NCI-H446 treated with DMSO at 0.1 percent for 48 hours (cell line): ENCODE measurements at regions not wholly inside any gene's neighbourhood (a gene's known extent, or its start where the extent isn't known, plus 50 kb on each side); places are given as distances from the start of the nearest gene placed in this dataset.
"Not testable (repeated sequence)": the region's sequence is repeated elsewhere in the genome, so short reads cannot be mapped to it uniquely, and the experiment has no call there.

Source experiments
- DNase-seq: peaks from one replicate; lab custom pipeline; 2025; lab: John Stamatoyannopoulos, UW

DNA sequence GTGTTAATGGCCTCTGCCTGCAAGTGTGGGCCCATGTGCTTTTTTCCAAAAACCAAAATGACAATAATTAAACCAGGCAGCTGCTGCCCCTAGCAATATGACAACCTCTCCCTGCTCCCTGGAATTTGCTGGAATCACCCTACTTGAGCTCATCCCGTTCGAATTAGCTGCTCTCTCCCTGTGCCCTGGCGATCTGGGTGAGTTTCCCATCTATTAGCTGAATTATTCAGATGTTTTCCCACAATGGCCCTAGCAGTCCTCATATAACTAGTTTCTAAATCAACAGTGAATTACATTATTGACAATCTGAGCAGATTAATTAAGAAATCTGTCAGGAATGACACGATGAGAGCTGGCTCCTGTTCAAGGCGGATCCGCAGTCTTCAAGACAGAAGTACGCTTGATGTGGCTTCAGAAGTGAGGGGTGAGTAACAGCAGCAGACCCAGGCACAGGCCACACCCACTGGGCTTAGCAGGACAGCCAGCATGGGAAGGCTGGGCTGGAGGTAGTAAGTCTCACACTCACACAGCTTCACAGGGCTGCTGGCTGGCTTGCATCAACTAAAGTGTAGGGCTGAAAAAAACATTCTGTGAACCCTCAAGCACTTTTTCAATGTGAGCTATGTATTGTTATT is 366.2 kb upstream of the ID2 start:
- DNase-seq: no peak

DNA sequence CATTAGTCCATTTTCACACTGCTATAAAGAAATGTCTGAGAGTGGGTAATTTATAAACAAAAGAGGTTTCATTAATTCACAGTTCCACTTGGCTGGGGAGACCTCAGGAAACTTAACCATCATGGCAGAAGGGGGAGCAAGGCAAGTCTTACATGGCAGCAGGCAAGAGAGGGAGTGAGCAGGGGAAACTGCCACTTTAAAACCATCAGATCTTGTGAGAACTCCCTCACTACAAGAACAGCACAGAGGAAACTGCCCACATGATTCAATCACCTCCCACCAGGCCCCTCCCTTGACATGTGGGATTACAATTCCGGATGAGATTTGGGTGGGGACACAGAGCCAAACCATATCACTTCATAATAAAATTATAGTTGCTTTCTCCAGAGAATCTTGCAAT is 365.5 kb upstream of the ID2 start:
- no peak for DNase-seq

DNA sequence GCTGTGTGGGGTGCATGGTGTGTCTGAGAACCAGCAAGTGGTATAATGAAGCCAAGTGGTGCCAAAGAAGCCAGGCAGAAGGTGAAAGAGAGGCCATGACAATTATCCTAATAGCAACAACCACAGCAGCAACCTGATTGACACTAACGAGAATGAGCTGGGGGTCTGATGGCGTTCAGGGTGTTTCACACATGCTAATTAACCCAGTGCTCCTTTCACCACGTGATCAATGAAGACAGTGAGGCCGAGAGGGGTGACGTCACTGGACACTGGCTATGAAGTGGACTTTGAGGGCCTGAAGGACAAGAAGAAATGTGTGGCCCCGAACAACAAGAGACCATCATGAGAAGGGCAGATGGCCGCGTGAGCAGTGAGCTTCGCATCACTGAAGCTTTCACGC is 364.4 kb upstream of the ID2 start:
- DNase-seq: no peak

DNA sequence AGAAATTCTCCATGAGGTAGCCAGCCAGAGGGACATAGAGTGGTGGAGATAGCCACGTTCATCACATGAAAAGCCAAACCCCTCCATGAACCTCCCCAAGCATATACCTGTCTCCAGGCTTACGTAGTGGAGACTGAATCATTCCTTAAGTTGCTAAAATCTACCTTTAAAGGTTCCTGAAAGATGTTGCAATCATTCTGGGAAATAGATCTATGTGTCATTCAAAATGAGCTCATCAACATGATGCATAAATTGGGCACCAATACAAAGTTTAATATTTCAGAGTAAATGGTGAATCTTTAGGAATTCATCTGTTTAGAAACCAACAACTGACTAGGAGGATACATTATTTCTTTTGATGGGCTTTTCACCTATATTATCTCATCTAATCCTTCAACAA is 362.6 kb upstream of the ID2 start:
- DNase-seq: no peak

DNA sequence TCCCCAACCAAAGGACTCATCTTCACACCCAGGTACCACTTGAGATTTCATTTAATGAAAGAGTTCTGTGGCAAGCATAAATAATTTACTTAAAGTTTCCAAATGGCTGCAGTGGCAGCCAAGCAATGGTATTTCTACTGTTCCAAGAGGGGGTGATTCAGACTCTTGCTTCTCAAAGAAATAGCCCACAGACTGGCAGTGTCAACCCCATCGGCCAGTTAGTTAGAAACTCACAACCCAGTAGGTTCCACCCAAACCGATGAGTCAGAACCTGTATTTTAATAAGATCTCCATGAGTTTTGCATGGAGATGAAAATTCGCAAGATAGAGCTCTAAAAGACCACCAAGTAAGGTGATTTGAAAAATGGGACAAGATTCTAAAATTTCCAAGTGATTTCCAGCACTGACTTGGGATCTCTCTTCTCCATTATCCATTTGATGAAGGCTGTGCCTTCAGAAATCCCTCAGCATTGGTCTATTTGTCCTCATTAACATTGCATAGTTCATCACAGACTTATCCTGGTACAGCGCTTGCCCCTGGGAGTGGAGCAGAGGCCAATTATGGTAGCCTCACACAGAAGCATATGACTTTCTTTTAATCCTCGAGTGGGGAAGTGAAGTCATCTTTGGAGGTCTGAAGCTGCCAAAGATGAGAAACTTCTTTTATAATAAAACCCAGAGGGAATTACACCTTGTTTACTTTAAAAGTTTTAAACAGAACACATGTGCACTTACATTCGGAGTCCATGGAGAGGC is 361.4 kb upstream of the ID2 start:
- DNase-seq: no peak

DNA sequence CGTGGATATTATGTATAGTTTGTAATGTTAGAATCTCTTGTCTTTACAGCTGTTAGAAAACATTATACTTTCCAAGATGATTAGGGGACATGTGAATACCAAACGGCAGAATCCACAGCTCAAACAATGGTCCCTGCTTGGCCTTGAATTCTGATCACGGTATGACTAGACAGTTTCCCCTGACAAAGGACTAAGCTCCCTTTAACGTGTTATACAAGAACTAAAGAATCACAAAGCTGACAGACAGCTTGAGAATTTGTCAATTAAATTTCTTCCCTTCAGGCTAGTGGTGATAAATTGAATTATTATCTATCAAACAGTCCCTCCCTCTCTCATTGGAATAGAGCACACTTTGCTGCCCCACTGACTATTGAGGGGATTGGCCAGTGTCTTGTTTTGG is 359.2 kb upstream of the ID2 start:
- no peak for DNase-seq

DNA sequence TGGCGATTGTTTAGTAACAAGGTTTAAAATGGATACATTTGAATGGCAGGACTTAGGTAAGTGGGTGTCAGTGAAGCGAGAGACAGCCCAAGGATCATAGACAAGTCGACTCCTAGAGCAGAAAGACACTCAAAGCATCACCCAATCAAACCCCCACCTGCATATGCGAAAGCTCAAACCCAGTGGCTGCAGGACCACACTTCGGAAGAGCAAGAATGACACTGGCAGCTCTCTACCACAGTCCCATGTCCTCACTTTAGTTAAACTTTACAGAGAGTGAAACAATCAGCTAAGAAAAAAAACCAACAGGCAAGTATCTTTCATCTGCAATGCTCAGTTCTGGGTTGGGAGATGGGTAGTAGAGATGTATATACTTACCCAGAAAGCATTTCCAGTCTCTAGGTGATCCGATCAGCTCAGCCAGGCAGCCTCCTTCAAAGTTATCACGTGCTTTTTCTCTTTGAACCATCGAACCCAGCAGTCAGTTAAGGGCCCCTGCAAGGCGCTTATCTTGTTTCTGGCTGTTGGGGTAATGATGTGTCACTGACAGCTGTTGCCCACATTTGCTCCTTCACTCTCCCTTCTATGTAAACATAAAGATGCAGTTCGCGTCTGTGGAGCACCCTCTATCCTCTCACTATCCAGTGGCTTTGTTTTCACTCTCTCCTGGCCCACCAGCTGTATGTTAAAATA is 357.5 kb upstream of the ID2 start:
- DNase-seq: no peak

DNA sequence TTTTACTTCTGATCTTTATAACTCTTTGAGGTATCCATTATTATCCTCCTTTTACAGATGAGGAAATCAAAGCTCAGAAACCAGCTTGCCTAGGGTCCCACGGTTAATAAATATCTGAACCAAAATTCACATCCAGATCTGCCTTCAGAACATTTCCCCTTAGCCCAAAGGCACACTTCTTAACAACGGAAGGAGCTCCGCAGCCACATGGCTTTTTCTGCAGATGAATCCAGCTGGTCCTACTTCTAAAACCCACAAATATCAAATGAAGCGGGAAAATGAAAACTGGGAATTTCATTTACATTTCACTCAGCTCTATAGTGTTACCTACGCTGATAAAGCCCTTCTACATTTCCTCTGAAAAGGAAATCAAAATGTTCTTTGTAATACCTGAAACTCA is 357.0 kb upstream of the ID2 start:
- no peak for DNase-seq

DNA sequence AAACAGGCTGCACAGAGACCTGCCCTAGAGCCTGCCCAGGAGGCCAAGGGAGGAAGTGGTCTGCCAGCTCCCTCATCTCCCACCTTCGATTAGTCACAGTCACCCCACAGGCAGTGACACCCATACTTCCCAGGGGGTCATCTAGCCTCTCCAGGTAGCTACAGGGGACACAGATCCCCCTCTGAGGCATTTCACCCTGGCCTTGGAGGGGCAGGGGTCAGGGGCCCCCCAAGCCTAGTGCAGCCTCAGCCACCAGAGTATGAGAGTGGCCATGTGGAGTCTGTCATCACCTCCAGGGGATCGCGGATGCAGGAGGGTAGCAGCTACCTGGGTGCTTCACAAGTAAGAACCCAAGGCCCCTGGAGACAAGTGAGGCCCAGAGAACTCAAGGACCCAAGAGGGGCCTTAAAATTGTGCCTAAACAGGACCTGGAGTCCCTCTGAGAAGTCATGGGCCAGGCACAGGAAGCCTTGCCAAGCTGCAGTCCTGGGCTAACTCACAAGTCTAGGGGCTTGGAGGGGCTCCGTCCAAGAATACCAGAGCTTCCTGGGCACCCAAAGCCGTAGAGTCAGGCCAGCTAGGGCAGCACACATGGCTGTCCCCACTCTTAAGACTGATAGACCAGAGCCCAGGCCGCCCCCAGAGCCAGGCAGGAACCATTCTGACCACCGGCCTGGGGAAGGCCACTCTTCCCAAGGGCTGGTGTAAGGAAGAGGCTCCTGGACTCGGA is 354.3 kb upstream of the ID2 start:
- DNase-seq: no peak

DNA sequence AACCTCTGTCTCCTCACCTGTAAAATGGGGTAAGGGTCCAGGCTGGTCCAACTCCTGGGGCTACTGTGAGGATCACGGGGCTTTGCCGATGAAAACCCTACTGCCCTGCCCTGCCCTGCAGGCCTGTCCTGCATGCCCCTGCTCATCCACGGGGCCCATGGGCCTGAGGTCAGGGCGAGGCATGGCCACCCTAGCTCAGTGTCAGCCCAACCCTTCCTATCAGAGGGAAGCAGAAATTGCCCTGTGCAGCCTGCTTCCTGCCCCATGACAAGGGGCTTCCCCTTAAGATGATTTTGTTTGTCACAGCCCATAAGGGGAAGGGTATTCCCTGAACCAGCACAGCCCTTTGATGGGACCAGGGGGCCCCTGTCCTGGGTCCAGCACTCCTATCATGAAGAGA is 353.6 kb upstream of the ID2 start:
- DNase-seq: no peak

DNA sequence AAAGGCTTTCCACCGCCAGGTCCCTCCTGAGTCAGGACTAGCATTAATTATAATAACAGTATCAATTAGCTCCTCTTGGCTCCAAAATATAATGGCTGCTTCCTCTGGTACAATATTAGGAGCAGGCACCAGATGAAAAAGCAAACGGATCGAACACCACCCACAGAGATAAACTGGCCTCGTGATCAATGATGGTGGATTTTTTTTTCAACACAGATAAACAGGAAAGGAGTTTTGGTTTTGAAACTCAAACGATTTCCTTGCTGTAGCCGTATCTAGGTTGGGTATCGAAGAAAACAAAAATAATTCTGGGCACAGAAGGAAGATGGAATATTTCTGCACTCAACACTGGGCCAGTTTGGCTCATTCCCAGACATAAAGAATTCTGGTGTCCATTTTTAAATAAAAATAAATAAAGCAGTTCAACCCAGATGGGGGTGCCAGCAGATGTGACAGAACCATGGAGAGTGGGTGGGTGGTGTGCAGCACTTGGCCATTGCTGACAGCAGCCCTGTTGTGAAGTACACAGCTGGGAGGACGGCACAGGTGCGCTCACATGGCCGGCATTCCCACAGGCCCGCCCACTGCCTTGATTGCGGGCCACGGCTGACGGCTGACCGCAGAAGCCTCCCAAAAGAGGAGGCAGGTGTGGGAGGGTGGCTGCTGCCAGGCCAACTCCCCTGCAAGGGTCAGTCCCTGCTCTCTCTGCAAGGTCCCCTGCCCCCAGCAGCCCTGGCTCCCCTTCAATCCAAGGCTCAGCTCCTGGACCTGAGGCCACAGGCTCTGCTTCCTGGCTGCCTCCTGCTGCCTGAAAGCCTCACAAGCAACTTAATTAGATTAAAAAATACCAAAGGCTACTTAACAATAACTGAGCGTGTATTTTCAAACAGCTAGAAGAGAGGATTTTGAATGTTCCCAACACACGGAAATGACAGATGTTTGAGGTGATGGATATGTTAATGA is 351.9 kb upstream of the ID2 start:
- DNase-seq: no peak

DNA sequence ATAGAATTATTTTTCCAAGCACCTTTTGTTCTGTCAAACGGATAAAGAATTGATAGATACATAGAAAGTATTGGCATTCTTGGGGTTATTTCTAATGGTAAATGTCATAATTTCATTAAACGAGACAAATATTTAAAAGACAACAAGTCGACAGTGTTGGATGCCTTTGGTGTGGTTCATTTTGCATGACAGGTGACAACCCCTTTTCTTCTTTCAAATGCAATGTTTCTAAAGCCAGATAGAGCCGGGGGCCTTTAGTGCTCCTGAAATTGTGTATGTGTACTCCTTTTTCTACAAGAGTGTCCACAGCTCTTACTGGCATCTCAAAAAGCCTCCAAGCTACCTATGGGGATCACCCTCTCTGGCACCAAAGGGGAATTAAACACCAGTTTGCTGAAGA is 350.8 kb upstream of the ID2 start:
- no peak for DNase-seq

DNA sequence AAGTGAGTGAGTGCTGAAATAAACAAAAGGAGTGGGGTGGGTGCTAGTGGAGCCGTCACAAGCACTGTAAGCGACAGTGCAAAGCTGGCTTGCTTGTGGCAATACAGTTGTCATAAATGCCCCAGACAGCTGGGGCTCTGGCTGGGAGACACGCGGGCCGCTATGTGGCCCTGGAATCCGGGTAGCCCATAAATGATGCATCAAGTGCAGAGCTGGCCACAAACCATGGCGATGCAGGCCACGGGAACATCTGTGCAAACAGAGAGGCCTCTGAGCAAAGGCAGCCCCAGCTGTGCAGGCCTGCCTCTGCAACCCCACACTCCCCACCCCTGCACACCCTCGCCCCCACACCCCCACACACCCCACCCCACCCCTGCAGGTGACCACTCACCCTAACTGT is 349.2 kb upstream of the ID2 start:
- DNase-seq: no peak

DNA sequence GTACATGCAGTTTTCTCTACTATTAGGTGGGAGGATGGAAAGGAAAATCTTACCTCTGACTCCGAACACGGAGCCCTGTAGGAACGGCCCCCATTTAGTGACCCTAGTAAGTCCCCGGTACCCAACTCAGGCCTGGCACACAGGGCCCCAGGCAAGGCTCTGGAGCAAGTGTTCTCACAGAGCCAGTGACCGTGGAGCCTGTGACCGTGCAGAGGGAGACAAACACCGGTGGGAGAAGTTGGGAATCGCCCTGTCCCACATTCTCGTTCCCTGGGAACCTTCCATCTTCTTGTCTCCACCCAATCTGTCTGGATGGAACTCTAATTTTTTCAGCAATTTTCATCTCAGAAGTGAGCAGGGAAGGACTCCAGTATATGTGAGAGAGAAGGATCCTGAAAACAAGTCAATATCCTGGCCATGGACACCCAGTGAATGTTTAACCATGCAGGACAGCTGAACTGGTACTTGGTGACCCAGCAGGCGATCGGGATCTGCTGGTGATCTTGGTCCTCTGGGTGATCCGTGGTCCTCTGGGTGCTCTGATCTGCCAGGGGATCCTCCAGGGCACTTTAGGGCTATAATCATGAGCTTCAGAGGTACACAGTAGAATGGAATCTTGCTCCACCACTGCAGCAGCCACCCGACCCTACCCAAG is 348.6 kb upstream of the ID2 start:
- DNase-seq: no peak

DNA sequence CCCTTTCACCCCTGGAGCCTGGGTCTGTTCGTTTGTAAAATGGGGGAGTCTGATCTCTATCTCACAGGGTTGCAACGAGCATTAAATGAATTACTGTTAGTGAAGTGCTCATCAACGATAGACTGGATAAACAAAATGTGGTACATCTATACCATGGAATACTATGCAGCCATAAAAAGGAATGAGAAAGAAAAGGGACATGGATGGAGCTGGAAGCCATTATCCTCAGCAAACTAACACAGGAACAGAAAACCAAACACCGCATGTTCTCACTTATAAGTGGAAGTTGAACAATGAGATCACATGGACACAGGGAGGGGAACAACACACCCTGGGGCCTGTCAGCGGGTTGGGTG is 348.0 kb upstream of the ID2 start:
- not testable (repeated sequence) for DNase-seq

DNA sequence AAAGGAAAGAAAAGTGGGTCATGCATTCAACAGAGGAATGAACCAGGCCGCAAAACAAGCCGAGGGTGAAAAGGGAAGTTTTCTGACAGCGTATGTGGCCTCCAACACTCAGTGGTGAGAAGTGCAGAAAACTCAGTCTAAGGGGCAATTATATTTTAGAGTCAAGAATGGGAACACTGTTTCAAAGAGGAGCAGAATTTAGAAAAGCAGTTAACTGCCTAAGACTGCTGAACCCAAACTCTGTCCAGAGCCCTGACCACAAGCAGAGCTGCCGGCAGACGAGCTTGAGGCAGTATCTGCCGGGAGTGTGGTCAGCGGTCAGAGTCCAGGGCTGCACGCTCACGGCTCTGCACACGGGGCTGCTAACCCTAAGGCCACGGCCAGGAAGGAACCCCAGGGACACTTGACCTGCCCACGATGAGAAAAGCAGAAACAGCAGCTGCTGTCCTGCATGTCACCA is 347.0 kb upstream of the ID2 start:
- DNase-seq: no peak

DNA sequence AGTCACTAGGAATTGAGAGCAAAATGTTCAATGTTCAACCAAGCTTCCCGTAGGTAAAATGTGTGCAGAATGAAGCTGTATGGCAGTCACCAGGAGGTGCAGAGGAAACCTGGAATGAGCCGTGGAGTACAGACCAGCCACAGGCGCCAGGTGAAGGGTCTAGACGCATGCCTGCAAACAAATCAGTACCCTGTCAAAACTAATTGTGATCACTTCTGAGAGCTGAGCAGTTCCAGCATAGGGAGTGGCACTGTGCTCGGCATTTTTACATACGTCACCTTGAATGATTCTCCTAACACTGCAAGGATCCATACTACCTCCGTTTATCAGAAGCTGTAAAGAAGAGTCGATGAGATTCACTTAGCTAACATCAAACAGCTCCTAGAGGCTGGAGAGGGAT is 346.1 kb upstream of the ID2 start:
- DNase-seq: no peak

DNA sequence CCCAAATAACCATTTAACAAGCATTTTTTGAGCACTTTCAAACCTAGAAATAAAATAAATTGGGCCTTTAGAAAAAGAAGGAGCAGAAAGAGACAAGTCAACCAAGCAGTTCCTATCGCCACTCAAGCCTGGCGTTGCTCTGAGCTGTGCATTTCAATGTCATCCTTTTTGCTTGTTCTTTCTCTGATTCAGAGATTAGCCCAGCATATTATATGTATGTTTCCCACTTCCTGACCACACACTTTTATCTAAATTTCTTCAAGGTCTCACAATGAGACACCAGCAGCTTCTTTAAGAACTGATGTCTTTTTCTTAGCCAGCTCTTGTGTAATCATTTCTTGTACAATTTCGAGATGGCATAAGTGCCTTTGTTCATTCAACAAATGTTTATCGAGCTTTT is 344.5 kb upstream of the ID2 start:
- no peak for DNase-seq

DNA sequence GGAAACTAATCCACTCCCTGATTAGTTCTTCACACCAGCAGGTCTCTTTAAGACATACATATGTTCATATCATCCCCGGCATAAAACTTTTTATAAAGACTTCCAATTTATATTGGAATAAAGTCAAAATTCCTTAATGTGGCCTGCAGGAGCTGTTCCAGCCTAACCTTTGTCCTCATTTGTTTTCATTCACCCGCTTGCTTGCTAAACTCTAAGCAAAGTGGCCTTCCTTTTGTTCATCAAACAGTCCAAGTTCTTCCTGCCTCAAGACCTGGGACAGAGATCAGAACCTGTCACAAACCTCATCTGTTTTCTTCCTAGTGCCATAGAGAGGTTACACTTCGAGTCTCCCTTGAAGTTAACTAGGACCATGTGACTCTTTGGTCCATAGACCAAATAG is 339.4 kb upstream of the ID2 start:
- no peak for DNase-seq

DNA sequence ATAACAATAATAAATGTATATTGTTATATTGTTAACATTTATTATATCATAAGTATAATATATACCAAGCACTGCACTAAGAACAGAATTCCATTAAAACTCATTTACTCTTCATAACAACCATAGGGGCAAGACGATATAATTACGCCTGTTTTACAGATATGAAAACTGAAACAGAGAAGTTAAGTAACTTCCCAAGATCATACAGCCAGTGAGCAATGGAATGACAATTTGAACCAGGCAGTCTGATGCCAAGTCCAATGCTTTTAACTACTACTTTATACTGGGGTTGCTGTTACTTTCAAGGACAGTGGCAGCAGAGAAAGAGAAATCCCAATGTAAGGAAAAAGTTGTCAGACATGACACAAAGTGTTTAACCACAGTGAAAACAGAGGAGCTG is 338.8 kb upstream of the ID2 start:
- no peak for DNase-seq
